ENCODE measurements at regions not wholly inside any gene's neighbourhood (a gene's known extent, or its start where the extent isn't known, plus 50 kb on each side); places are given as distances from the start of the nearest gene placed in this dataset.
"Not testable (repeated sequence)": the region's sequence is repeated elsewhere in the genome, so short reads cannot be mapped to it uniquely, and the experiment has no call there.

DNA sequence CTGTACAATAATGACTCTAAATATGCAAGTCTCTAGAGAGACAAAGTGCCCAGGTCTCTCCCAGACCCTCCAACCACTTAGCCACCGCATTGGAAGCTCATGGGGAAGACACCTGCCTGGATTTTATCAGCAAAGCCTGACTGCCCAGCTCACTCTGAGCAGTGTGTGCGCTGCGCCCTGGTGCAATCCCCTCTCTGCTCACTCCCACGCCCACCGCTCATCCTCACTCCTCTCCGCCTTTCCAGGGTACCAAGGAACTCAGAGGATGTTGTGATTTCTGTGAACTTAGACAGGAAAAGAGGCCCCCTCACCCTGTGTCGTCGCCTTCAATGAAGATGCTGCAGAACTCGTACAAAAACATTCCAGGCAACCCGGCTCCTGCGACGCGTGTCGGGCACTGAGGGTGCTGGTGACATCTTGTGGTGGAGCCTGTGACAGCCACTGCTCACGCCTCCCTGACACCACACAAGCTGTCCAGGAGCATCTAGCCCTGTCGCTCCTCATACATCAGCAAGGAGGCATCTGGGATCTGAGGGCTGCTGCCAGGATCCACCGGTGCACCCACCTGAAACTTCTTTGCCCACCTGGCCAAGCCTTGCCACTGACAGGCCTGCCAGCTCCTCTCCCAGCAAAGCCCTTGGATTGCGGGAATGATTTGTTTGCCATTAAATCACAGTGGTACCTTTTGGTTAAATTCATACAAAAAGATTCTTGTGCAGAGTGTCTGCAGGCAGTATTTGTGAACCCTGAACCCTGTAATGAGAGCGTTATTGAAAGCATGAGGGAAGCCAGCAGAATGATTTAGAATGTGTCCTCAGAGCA lies 220.4 kb downstream of the ZNF516 start:
- H3K27ac Mint-ChIP-seq = no peak overlapping the region
- H3K4me3 ChIP-seq (ENCODE audit: low read length) = no peak overlapping the region
- no peaks in the 10 kb centered on the region for H3K9me3 Mint-ChIP-seq
- H3K27ac ChIP-seq (ENCODE audit: low read depth, low read length) = no peak overlapping the region
- no peaks in the 10 kb centered on the region for H3K36me3 ChIP-seq (ENCODE audit: control insufficient read depth, insufficient read depth, low read length)
- H3K27me3 Mint-ChIP-seq (ENCODE audit: insufficient read depth) = peaks cover 6% of the 10 kb centered on the region
- H3K4me1 ChIP-seq (ENCODE audit: control insufficient read depth, insufficient read depth, low read length) = no peaks in the 10 kb centered on the region
- H3K4me3 Mint-ChIP-seq = no peak overlapping the region
- TF ChIP-seq CTCF (conservative IDR thresholded peaks at IDR 0.05) = peak; percentile 75
- peaks cover 3% of the 10 kb centered on the region for H3K36me3 Mint-ChIP-seq (ENCODE audit: low read depth)
- peak; percentile 87 for DNase-seq
- no peak overlapping the region for H3K9ac ChIP-seq (ENCODE audit: extremely low read depth, low read length, poor library complexity, severe bottlenecking)
- no peaks in the 10 kb centered on the region for H3K27me3 ChIP-seq (ENCODE audit: control insufficient read depth, insufficient read depth, low read length, poor library complexity, severe bottlenecking)
- no peaks in the 10 kb centered on the region for H3K9me3 ChIP-seq (ENCODE audit: control insufficient read depth, low read length)
- WGBS, 2 experiments (ENCODE audit: insufficient coverage in 1 of 2, insufficient read length in 1 of 2) = 54 to 59% methylated on average over 12 to 19 of the region's 19 CpGs
- H3K4me1 Mint-ChIP-seq = no peaks in the 10 kb centered on the region

GRCh38 chr18:76273956-76274355 lies 221.1 kb downstream of the ZNF516 start:
- TF ChIP-seq CTCF (conservative IDR thresholded peaks at IDR 0.05) = no peak
- 93 to 100% methylated on average over 1 to 6 of the region's 6 CpGs for WGBS, 2 experiments (ENCODE audit: insufficient coverage in 1 of 2, insufficient read length in 1 of 2)
- Histone ChIP-seq H3K4me1 (ENCODE audit: control insufficient read depth, insufficient read depth, low read length) (no peaks in the 10 kb centered on the region), H3K27ac (ENCODE audit: low read depth, low read length) (no peak overlapping the region), H3K9me3 (ENCODE audit: control insufficient read depth, low read length) (no peaks in the 10 kb centered on the region), H3K36me3 (ENCODE audit: control insufficient read depth, insufficient read depth, low read length) (no peaks in the 10 kb centered on the region), H3K27me3 (ENCODE audit: control insufficient read depth, insufficient read depth, low read length, poor library complexity, severe bottlenecking) (no peaks in the 10 kb centered on the region), H3K4me3 (ENCODE audit: low read length) (no peak overlapping the region), H3K9ac (ENCODE audit: extremely low read depth, low read length, poor library complexity, severe bottlenecking) (no peak overlapping the region)
- no peak for DNase-seq
- Mint-ChIP-seq H3K27me3 (ENCODE audit: insufficient read depth) (peaks cover 6% of the 10 kb centered on the region), H3K4me1 (no peaks in the 10 kb centered on the region), H3K36me3 (ENCODE audit: low read depth) (peaks cover 3% of the 10 kb centered on the region), H3K9me3 (no peaks in the 10 kb centered on the region), H3K27ac (no peak overlapping the region), H3K4me3 (no peak overlapping the region)

DNA sequence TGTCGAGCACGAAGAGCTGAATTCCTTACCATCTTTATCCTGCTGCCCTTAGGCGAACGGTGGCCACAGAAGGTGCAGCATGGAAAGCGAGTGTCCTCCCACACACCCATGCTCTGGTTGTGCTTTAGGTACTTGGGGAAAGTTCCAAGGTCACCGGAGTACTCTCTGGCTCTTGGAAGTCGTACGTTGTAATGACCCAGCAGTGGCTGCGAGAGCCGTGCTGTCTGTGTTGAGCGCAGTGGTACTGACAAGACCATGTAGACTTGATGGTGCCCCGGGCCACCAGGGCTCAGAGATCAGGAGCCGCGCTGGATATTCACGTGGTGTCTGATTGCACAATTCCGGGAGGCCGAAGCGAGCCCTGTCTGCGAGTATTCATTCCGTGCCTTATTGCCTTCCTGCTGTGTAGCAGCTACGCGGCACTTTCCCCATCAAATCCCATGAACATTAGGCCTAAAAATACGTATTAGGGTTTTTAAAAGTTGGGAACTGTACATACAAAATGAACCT lies 222.0 kb downstream of the ZNF516 start:
- no peak for TF ChIP-seq CTCF (conservative IDR thresholded peaks at IDR 0.05)
- Histone ChIP-seq H3K4me1 (ENCODE audit: control insufficient read depth, insufficient read depth, low read length) (no peaks in the 10 kb centered on the region), H3K27ac (ENCODE audit: low read depth, low read length) (no peak overlapping the region), H3K4me3 (ENCODE audit: low read length) (no peak overlapping the region), H3K9me3 (ENCODE audit: control insufficient read depth, low read length) (no peaks in the 10 kb centered on the region), H3K9ac (ENCODE audit: extremely low read depth, low read length, poor library complexity, severe bottlenecking) (no peak overlapping the region), H3K27me3 (ENCODE audit: control insufficient read depth, insufficient read depth, low read length, poor library complexity, severe bottlenecking) (no peaks in the 10 kb centered on the region), H3K36me3 (ENCODE audit: control insufficient read depth, insufficient read depth, low read length) (no peaks in the 10 kb centered on the region)
- Mint-ChIP-seq H3K36me3 (ENCODE audit: low read depth) (peaks cover 3% of the 10 kb centered on the region), H3K4me3 (no peak overlapping the region), H3K27ac (no peak overlapping the region), H3K4me1 (no peaks in the 10 kb centered on the region), H3K27me3 (ENCODE audit: insufficient read depth) (peaks cover 6% of the 10 kb centered on the region), H3K9me3 (no peaks in the 10 kb centered on the region)
- WGBS, 2 experiments (ENCODE audit: insufficient coverage in 1 of 2, insufficient read length in 1 of 2) = 95 to 96% methylated on average over 11 to 23 of the region's 23 CpGs
- DNase-seq = no peak

GRCh38 chr18:76267423-76267822 lies 227.6 kb downstream of the ZNF516 start:
- H3K4me3 ChIP-seq (ENCODE audit: low read length); H3K4me1 Mint-ChIP-seq; H3K9me3 ChIP-seq (ENCODE audit: control insufficient read depth, low read length); H3K27ac Mint-ChIP-seq; H3K27ac ChIP-seq (ENCODE audit: low read depth, low read length); H3K27me3 Mint-ChIP-seq (ENCODE audit: insufficient read depth); H3K27me3 ChIP-seq (ENCODE audit: control insufficient read depth, insufficient read depth, low read length, poor library complexity, severe bottlenecking); H3K36me3 Mint-ChIP-seq (ENCODE audit: low read depth); H3K36me3 ChIP-seq (ENCODE audit: control insufficient read depth, insufficient read depth, low read length); H3K4me3 Mint-ChIP-seq; H3K4me1 ChIP-seq (ENCODE audit: control insufficient read depth, insufficient read depth, low read length); H3K9ac ChIP-seq (ENCODE audit: extremely low read depth, low read length, poor library complexity, severe bottlenecking); H3K9me3 Mint-ChIP-seq; DNase-seq: not testable (repeated sequence)
- WGBS, 2 experiments (ENCODE audit: insufficient coverage in 1 of 2, insufficient read length in 1 of 2) = 91 to 94% methylated on average over 6 of the region's 6 CpGs

All from endodermal cell (in vitro differentiated cells).